HG02610 (cell line): ENCODE measurements at regions not wholly inside any gene's neighbourhood (a gene's known extent, or its start where the extent isn't known, plus 50 kb on each side); places are given as distances from the start of the nearest gene placed in this dataset.
"Not testable (repeated sequence)": the region's sequence is repeated elsewhere in the genome, so short reads cannot be mapped to it uniquely, and the experiment has no call there.

Experiments
- ATAC-seq: cut with Tn5 transposase; IDR thresholded peaks from one replicate; pipeline ENCODE4 v1.9.1; 2021; ENCODE audit warnings: mild to moderate bottlenecking, moderate library complexity; ENCODE audit not compliant: unreplicated experiment

DNA sequence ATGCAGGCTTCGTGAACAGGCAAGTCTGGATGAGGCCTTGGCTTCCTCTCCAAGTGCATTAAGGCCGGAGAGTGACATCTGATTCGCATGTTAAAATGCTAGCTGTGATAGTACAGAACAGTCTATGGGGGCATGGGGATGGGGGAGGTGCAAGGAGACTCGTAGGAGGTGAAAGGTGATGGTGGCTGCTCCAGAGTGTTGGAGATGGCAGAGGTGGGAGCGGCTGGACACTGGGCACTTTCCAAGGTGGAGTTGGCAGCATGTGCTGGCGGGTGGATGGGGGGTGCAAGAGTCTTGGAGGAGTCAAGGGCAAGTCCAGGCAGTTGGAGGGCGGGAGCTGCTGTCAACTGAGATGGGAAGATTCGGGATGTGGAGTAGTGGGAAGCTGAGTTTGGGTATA is 350.9 kb upstream of the TNRC6C start:
- ATAC-seq, result no peak

- ATAC-seq, result no peak
Measured at GRCh38 chr17:77608431-77608830, 350.1 kb upstream of the TNRC6C start.

GRCh38 chr17:77609553-77610517 is 348.7 kb upstream of the TNRC6C start:
- peak; percentile 44 for ATAC-seq

DNA sequence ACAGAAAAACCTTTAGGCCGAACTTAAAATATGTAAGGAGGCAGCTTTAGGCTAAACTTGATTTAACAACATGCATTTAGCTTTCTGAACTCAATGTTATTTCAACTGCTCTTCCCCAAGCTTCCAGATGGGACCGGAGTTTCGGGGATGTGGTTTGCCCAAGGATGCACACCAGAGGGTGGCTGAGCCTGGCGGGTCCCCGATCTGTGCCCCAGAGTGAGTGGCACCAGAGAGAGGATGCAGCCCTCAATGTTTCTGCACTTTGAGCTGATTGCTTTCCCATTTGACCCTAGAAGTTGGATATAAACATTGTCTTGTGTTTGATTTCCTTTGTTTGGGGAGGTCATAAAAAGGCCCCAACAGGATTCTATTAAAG is 348.0 kb upstream of the TNRC6C start:
- no peak for ATAC-seq

DNA sequence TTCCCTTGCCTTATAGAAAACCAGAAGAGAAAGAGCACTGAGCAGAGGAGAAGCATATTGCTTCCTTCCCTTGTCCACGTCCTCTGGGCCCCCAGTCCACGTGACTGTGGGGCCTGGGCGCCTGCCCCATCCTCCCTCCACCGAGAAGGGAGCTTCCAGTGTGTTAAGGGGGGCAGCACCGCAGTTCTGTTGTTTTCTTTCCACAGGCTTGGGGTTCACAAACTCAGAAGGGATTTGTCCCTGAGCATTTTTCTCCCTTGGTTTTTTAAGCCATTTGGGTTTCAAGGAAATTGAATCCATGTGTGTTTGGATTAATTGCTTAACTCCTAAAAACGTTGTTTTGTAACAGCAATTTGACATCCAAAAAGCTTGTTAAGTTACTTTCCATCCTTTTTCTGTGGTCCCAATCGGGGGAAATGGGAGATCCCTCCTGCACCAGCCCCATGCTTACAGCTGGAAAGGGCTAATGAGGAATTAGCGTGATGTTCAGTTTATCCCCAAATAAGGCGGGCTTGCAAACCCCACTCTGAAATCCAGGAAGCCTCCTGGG is 347.5 kb upstream of the TNRC6C start:
- ATAC-seq, result no peak

DNA sequence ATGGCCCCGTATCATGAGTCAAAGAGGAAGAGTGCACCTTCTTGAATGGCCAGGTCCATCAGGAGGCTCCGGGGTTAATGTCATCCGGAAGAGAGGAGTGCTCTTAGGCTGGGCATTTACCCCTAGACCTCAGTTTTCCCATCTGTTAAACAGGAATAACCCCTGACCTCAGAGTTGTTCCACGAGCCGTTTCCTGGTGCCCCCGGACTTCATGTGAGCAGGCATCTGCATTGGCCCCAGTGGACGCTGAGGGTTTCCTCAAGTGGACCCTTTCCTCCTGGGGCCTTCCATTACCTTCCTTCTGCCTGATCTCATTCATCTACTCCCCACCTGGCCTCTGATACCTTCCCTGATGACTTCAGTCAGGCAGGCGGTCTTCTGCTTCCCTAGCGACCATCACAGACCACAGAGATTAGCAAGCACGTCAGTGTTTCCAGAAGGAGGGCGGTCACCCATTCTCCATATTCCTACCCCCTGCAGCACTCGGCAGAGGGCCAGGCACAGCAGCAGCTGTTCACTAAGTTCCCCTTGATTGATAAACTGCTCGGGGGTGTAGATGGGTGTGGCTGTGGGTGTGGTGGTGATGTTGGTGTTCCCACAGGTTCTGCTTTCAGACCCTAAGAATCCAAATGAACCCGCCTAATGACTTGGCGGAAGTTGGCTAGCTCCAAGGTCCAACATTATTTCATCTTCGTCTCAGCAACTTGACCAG is 346.6 kb upstream of the TNRC6C start:
- ATAC-seq, result no peak

- ATAC-seq, result no peak
Measured at GRCh38 chr17:77613218-77613617, 345.3 kb upstream of the TNRC6C start.

GRCh38 chr17:77613627-77614026 is 344.9 kb upstream of the TNRC6C start:
- ATAC-seq, result no peak

DNA sequence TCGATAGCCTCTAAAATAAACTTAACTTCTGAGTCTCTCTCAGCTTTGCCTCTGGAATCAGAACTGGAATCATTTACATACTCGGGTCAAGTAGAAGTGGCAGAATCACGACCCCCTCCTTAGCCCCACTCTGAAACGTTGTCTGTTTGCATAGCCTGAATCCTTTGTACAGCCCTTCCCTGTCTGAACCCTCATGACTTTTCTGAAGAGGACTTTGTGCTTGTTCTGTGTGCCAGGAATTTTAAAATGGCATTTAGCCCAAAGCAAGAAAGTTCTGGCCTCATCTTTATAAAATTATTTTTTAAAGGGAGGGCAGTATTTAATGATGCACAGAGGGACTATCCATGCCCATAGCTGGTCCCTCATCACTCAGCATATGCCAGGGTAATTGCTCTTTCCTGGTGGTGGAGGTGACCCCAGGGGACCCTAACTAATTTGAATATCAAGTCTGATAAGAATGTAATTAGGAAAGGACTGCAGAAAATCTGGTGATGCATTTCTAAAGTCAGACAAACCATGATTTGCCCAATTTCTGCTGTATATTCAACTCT is 342.7 kb upstream of the TNRC6C start:
- no peak for ATAC-seq

- no peak for ATAC-seq
Measured at GRCh38 chr17:77616254-77616731, 342.2 kb upstream of the TNRC6C start.

DNA sequence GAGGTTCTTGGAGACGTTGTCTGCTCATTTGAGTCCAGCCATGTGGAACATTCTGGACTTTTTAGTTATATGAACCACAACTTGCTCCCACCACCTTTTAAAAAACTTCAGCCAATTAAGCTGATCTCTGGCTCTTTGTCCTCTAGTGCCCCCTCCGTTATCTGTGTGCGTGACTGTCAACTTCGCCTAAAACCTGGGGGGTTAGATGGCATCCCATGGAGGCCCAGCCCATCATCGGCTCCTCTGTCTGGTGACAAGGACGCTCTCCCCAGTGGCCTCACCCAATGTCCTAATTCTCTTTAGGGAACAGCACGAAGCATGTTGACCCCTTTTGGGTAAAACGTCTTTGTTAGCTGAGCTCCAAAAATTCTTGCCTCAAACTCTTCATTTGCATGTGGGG is 341.0 kb upstream of the TNRC6C start:
- ATAC-seq, result no peak

DNA sequence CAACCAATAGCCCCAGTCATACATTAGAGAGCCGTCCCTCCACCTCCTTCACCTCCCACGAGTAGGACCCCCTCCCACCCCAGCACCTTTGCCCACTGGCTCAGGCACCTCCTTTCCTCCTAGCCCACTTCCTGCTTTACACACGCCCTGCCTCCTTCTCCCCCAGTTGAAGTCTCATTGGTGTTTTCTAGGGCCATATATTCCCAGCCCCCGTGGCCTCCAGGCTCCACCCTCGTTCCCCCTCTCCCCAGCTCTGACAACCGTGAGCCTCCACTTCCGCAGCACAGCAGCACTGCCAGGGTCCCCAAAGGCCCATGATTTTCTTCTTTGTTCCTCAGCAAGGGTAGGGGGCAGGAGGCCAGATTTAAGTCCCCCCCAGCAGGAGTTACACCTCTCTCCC is 340.3 kb upstream of the TNRC6C start:
- ATAC-seq, result no peak

DNA sequence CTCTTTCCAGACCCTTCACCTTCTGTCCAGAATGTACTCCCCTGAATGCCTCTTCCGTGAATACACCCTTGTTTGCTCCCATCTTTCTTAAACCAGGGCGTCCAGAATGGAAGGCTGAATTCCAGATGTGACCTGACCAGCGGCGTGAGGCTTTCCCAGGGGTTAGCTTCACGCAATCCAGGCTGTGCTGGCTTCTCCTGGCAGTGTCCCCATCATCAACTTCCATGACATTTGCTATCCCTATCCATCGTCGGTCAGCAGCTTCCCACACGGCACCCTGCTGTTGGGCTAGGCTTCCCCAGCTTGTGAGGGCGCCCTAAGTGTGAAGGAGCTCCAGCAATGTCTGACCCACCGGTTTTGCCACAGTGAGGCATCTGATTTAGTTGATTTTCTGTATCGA is 339.8 kb upstream of the TNRC6C start:
- no peak for ATAC-seq

GRCh38 chr17:77619326-77619725 is 339.2 kb upstream of the TNRC6C start:
- ATAC-seq, result no peak

DNA sequence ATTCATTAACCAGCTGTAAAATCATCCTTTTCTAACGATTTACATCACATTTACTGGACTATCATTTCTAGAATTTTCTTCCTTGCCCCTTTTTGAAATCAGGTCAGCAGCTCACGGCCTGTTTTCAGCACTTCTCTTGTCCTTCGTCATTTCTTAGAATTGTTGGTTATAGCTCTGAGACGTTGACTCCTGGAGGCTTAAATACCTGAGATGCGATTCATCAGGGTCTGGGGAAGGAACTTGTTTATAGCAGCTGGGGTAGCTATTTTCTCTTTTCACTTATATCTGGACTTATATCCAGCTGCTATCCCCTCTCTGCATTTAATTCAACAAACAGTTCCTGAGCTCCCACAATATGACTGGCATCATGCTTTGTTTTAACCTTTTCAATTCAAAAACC is 338.7 kb upstream of the TNRC6C start:
- ATAC-seq, result no peak

DNA sequence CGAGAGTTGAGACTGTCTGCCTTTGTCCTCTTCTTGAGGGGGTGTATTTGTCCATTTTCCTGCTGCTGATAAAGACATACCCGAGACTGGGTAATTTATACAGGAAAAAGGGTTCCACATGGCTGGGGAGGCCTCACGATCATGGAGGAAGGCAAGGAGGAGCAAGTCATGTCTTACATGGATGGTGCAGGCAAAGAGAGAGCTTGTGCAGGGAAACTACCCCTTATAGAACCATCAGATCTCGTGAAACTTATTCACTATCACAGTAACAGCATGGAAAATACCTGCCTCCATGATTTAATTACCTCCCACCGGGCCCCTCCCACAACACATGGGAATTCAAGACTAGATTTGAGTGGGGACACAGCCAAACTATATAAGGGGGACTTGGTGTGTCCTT is 338.2 kb upstream of the TNRC6C start:
- ATAC-seq, result no peak

DNA sequence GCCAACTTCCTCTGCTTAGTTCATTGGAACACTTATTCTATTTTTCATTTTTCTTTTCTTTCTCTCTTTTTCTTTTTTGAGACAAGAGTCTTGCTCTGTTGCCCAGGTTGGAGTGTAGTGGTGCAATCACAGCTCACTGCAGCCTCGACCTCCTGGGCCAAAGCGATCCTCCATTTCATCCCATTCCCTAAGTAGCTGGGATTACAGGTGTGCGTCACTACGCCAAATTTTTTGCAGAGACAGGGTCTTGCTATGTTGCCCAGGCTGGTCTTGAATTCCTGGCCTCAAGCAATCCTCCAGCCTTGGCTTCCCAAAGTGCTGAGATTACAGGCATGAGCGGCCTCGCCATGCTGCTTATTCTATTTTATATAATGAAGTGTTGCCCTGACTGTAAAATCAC is 336.4 kb upstream of the TNRC6C start:
- not testable (repeated sequence) for ATAC-seq

DNA sequence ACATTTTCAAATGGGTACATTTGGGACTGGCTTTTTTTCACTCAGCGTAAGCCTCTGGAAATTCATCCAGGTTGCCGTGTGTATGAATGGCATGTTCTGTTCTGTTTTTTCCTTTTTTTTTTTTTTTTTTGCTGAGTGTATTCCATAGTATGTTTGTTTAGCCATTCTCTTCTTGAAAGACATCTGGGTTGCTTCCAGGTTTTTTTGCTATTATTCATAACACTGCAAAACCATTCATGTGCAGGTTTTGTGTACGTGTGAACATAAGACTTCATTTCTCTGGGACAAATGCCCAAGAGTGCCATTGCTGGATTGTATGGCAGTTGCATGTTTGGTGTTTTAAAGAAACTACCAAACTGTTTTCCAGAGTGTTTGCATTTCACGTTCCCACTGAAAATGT is 335.9 kb upstream of the TNRC6C start:
- no peak for ATAC-seq

DNA sequence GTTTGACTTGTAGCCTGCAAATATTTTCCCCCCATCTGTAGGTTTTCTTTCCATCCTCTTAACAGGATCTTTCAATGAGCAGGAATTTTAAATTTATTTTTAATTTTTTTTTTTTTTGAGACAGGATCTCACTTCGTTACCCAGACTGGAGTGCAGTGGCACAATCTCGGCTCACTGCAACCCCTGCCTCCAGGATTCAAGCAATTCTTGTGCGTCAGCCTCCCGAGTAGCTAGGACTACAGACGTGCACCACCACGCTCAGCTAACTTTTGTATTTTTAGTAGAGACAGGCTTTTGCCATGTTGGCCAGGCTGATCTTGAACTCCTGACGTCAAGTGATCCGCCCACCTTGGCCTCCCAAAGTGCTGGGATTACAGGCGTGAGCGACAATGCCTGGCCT is 335.2 kb upstream of the TNRC6C start:
- ATAC-seq, result not testable (repeated sequence)

DNA sequence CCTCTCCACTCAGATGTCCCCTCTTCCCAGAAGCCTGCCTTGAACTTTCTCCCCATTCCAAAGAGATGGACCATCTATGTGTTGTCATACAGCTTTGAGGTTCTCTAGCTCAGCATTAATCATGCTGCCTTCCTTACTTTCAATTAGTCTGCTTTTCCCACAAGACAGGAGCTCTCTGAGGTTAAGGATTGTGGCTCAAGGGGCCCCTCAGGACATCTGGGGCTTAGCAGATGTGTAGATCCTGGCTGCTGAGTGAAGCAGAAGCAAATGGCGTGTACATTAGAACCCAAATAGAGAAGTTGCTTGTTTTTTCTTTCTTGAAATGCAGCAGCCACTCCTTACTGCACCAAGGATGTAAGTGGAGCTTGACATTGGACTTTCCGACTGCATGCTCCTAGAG is 330.5 kb upstream of the TNRC6C start:
- no peak for ATAC-seq

- ATAC-seq, result not testable (repeated sequence)
Measured at GRCh38 chr17:77629284-77629683, 329.2 kb upstream of the TNRC6C start.
